Astrocyte (in vitro differentiated cells and primary cell): ENCODE measurements at regions not wholly inside any gene's neighbourhood (a gene's known extent, or its start where the extent isn't known, plus 50 kb on each side); places are given as distances from the start of the nearest gene placed in this dataset.

ENCODE experiments used
- EZH2 ChIP-seq: IDR thresholded peaks from 2 replicates; pipeline ENCODE4 v1.6.1; 2012; ENCODE audit warnings: mild to moderate bottlenecking, low read length, inconsistent platforms; ENCODE audit not compliant: insufficient read depth
- TF ChIP-seq, protein P1 (sequence below): IDR thresholded peaks from 2 replicates; pipeline ENCODE4 v1.5.1; 2011; ENCODE audit warnings: low read depth, mild to moderate bottlenecking, inconsistent platforms, low read length, moderate library complexity; ENCODE audit not compliant: insufficient read depth

DNA sequence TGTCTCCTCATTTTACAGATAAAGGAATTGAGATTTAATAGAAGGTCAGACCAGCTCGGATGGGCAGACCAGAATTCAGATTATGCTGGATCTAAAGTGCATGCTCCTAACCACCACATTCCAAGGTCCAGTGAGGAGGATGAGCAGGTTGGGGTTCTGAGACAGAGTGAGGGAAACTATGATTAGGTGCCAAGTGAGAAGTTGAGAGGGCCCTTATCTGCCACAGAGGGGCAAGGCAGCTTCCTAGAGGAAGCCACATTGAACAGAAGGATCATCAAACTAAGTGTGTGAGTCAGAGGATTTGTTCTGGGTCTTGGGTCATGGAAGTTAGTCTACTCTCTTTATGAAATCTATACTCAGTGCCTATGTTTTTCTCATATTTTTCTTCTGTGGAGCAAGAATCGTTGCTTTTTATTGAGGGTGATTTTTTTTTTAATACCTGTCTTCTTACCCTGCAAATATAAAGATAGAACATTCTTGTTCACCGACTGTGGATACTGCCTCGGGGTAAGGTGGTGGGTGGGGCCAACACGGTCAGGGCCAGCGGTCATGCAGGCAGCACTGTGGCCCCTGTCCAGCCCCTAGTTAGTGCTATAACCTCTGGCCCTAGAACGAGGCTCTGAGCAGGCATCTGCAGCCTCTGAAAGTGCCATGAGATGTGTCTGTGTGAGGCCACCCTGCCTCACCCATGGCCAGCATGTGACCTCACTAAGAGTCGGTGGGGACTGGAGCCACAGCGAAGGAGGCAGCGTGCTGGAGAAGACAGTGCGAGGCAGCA lies 55.6 kb upstream of the PTHLH start:
- TF ChIP-seq, protein P1, sequence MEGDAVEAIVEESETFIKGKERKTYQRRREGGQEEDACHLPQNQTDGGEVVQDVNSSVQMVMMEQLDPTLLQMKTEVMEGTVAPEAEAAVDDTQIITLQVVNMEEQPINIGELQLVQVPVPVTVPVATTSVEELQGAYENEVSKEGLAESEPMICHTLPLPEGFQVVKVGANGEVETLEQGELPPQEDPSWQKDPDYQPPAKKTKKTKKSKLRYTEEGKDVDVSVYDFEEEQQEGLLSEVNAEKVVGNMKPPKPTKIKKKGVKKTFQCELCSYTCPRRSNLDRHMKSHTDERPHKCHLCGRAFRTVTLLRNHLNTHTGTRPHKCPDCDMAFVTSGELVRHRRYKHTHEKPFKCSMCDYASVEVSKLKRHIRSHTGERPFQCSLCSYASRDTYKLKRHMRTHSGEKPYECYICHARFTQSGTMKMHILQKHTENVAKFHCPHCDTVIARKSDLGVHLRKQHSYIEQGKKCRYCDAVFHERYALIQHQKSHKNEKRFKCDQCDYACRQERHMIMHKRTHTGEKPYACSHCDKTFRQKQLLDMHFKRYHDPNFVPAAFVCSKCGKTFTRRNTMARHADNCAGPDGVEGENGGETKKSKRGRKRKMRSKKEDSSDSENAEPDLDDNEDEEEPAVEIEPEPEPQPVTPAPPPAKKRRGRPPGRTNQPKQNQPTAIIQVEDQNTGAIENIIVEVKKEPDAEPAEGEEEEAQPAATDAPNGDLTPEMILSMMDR: no peak
- no peak for TF ChIP-seq EZH2
